HK-2 (cell line): ENCODE measurements at regions not wholly inside any gene's neighbourhood (a gene's known extent, or its start where the extent isn't known, plus 50 kb on each side); places are given as distances from the start of the nearest gene placed in this dataset.
A peak's percentile ranks its signal among the peaks of the same experiment; 100 is the strongest.

Experiments
- DNase-seq: peaks from one replicate; pipeline ENCODE4 v3.0.0-alpha.2; 2018; ENCODE audit not compliant: unreplicated experiment

- no peak for DNase-seq
Observed at GRCh38 chr17:79282294-79282693, 207.7 kb downstream of the ENGASE start.

- DNase-seq, result no peak
Observed at GRCh38 chr17:79281803-79282202, 207.2 kb downstream of the ENGASE start.

GRCh38 chr17:79280866-79281572 is 206.4 kb downstream of the ENGASE start:
- no peak for DNase-seq

GRCh38 chr17:79280010-79280409 is 205.4 kb downstream of the ENGASE start:
- no peak for DNase-seq

GRCh38 chr17:79279320-79279719 is 204.7 kb downstream of the ENGASE start:
- no peak for DNase-seq

- no peak for DNase-seq
Observed at GRCh38 chr17:79276821-79277220, 202.2 kb downstream of the ENGASE start.

- DNase-seq, result no peak
Observed at GRCh38 chr17:79273660-79274059, 199.0 kb downstream of the ENGASE start.

GRCh38 chr17:79272666-79273219 is 198.1 kb downstream of the ENGASE start:
- DNase-seq, result peak; percentile 74

- DNase-seq, result no peak
Observed at GRCh38 chr17:79272220-79272619, 197.6 kb downstream of the ENGASE start.

GRCh38 chr17:79269620-79270019 is 195.0 kb downstream of the ENGASE start:
- DNase-seq, result no peak

- DNase-seq, result no peak
Observed at GRCh38 chr17:79263191-79263590, 188.6 kb downstream of the ENGASE start.

GRCh38 chr17:79262624-79263023 is 188.0 kb downstream of the ENGASE start:
- DNase-seq, result no peak

GRCh38 chr17:79261355-79262072 is 186.9 kb downstream of the ENGASE start:
- no peak for DNase-seq

GRCh38 chr17:79258843-79259242 is 184.2 kb downstream of the ENGASE start:
- DNase-seq, result no peak

GRCh38 chr17:79258041-79258440 is 183.4 kb downstream of the ENGASE start:
- DNase-seq, result no peak

- DNase-seq, result no peak
Observed at GRCh38 chr17:79255926-79256585, 181.4 kb downstream of the ENGASE start.

- no peak for DNase-seq
Observed at GRCh38 chr17:79255456-79255855, 180.8 kb downstream of the ENGASE start.

GRCh38 chr17:79255046-79255445 is 180.4 kb downstream of the ENGASE start:
- DNase-seq, result no peak

GRCh38 chr17:79252886-79253285 is 178.3 kb downstream of the ENGASE start:
- DNase-seq, result no peak

GRCh38 chr17:79251824-79252223 is 177.2 kb downstream of the ENGASE start:
- DNase-seq, result no peak

- DNase-seq, result no peak
Observed at GRCh38 chr17:79249929-79250521, 175.4 kb downstream of the ENGASE start.

- DNase-seq, result no peak
Observed at GRCh38 chr17:79248843-79249493, 174.3 kb downstream of the ENGASE start.
